KOPT-K1 (cell line): ENCODE measurements at regions not wholly inside any gene's neighbourhood (a gene's known extent, or its start where the extent isn't known, plus 50 kb on each side); places are given as distances from the start of the nearest gene placed in this dataset.
"Not testable (repeated sequence)": the region's sequence is repeated elsewhere in the genome, so short reads cannot be mapped to it uniquely, and the experiment has no call there.

ENCODE experiments used
- H3K27ac ChIP-seq: fragments of 200-600 bp; sonication (generic); 2 replicates; pipeline ENCODE4 v1.5.1; 2016; ENCODE audit warnings: antibody characterized with exemption, mild to moderate bottlenecking, low read depth, low read length; ENCODE audit not compliant: poor library complexity, severe bottlenecking
- H3K36me3 ChIP-seq: fragments of 200-600 bp; sonication (generic); 2 replicates; pipeline ENCODE4 v1.5.1; 2017; ENCODE audit warnings: antibody characterized with exemption, mild to moderate bottlenecking, low read length, moderate library complexity; ENCODE audit not compliant: insufficient read depth
- H3K9me3 ChIP-seq: fragments of 200-600 bp; sonication (generic); 2 replicates; pipeline ENCODE4 v1.5.1; 2017; ENCODE audit warnings: antibody characterized with exemption, low read length, mild to moderate bottlenecking; ENCODE audit not compliant: insufficient read depth, poor library complexity, severe bottlenecking

DNA sequence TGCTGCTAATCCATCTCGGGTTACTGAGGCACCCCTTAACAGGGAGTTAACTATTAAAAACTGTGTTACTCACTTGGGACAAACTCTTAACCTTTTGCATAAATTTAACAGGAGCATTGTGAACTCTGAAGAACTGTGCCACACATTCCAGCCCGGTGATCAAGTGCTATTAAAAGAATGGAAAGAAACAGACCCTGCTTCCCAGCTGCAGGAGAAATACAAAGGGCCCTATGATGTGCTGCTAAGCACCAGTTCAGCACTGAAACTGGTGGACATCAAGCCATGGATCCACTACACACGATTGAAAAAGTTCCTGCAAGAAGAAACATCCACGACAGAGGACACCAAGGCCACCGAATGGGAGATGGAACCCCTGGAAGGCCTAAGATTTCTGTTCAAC, 114.7 kb upstream of the PLCL2 start:
- H3K27ac ChIP-seq, result no peak overlapping the region
- H3K9me3 ChIP-seq, result no peaks in the 10 kb centered on the region
- H3K36me3 ChIP-seq, result no peaks in the 10 kb centered on the region

DNA sequence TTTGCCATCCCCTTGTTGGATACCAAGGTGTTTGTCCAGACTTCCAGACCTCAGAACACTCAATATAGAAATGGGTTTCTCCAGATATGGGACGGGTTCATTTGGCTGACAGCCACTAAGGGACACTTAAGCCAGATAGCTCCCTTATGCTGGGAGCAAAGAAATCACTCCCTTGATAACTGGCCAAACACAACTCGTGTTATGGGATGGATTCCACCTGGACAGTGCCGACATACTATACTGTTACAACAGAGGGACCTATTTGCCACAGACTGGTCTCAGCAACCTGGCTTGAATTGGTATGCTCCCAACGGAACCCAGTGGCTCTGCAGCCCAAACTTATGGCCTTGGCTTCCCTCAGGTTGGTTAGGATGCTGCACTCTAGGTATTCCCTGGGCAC, 114.0 kb upstream of the PLCL2 start:
- H3K9me3 ChIP-seq, result no peaks in the 10 kb centered on the region
- H3K36me3 ChIP-seq, result no peaks in the 10 kb centered on the region
- H3K27ac ChIP-seq, result no peak overlapping the region

DNA sequence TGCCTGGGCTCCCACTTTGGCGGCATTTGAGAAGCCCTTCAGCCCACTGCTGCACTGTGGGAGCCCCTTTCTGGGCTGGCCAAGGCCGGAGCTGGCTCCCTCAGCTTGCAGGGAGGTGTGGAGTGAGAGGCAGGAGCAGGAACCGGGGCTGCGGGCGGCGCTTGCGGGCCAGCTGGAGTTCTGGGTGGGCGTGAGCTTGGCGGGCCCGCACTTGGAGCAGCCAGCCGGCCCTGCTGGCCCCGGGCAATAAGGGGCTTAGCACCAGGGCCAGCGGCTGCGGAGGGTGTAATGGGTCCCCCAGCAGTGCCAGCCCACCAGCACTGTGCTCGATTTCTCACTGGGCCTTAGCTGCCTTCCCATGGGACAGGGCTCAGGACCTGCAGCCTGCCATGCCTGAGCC, 111.2 kb upstream of the PLCL2 start:
- not testable (repeated sequence) for H3K36me3 ChIP-seq, H3K9me3 ChIP-seq, H3K27ac ChIP-seq

DNA sequence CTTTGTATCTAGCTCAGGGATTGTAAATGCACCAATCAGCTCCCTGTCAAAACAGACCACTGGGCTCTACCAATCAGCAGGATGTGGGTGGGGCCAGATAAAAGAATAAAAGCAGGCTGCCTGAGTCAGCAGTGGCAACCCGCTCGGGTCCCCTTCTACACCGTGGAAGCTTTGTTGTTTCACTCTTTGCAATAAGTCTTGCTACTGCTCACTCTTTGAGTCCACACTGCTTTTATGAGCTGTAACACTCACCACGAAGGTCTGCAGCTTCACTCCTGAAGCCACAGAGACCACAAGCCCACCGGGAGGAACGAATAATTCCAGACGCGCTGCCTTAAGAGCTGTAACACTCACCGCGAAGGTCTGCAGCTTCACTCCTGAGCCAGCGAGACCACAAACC, 110.2 kb upstream of the PLCL2 start:
- not testable (repeated sequence) for H3K27ac ChIP-seq, H3K36me3 ChIP-seq

DNA sequence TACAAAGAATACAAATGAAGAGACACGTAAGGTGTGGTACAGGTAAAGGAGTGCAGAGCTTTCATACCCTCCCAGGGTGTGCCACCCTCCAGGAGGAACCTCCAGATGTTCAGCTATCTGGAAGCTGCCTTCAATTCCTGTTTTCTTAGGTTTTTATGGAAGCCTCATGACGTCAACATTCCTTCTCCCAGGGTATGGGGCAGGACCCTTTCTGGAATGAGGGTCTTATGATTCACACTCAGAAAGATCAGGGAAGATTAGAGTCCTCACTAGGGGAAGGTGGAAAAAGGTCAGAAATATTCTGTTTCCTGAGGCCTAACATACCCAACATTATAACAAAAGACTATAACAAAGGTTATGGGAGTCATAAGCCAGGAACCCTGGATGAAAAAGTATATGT, 99.8 kb upstream of the PLCL2 start:
- H3K27ac ChIP-seq, result no peak overlapping the region
- no peaks in the 10 kb centered on the region for H3K9me3 ChIP-seq
- H3K36me3 ChIP-seq, result no peaks in the 10 kb centered on the region

More for the DNA sequence above, 110.2 kb upstream of the PLCL2 start:
- H3K9me3 ChIP-seq, result not testable (repeated sequence)

DNA sequence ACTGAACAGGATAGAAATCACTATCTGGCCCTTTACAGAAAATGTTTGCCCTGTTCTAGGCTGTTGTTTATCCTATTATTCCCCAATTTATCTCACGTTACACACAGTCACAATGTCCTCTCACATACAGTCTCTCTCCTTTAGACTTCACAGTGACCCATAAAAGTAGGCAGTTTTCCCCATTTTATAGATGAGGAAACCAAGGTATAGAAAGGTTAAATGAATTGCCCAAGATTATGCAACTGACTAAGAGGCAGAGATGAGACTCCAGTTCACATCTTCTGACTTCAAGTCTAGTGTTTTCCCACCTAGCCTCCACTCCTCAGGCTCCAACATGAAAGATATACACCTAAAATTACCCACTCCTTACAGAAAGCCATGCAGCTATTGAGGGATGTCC, 99.3 kb upstream of the PLCL2 start:
- Histone ChIP-seq H3K36me3 (no peaks in the 10 kb centered on the region), H3K9me3 (no peaks in the 10 kb centered on the region), H3K27ac (no peak overlapping the region)

DNA sequence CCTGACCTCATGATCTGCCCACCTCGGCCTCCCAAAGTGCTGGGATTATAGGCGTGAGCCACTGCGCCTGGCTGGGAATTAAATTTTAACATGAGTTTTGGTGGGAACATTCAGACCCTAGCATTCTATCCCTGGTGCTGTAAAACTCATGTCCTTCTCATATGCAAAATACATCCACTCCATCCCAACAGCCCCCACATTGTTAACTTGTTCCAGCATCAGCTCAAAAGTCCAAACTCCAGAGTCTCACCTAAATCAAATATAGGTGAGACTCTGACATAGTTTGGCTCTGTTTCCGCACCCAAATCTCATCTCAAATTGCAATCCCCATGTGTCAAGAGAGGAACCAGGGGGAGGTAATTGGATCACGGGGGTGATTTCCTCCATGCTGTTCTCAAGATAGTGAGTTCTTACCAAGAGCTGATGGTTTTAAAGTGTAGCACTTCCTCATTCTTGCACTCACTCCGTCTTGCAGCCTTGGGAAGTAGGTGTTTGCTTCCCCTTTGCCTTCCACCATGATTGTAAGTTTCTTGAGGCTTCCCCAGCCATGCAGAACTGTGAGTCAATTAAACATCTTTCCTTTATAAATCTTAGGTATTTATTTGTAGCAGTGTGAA, 96.2 kb upstream of the PLCL2 start:
- H3K36me3 ChIP-seq, result no peaks in the 10 kb centered on the region
- no peaks in the 10 kb centered on the region for H3K9me3 ChIP-seq
- no peak overlapping the region for H3K27ac ChIP-seq

DNA sequence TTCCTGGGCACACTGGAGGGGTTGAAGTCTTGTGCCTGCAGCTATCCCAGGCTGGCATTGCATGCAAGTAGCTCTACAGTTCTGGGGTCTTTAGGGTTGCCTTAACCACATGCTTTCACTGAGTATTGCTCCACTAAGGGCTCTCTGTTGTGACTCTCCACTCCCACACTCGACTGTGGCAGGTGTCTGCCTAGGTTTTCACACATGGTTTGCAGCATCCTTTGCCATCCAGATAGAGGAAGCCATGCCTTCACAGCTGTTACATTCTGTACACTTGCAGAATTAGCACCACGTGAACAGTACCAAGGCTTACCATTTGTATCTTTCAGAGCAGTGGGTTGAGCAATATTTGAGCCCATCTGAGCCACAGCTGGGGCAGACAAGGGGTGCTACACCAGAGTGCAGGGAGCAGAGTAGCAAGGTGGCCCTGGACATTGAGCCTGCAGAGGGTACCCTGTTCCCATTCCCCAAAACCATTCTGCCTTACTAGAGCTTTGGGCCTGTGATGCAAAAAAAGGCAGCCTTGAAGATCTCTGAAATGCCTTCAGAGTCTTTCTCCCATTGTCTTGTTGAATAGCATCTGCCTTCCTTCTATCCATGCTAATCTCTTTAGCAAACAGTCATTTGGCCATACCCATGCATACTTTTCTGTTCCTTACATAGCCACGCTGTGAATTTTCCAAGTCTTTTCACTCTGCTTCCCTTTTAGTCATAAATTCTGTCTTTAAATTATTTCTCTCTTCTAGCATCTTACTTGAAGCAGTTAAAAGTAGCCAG, 95.2 kb upstream of the PLCL2 start:
- Histone ChIP-seq H3K36me3 (no peaks in the 10 kb centered on the region), H3K27ac (no peak overlapping the region), H3K9me3 (no peaks in the 10 kb centered on the region)

DNA sequence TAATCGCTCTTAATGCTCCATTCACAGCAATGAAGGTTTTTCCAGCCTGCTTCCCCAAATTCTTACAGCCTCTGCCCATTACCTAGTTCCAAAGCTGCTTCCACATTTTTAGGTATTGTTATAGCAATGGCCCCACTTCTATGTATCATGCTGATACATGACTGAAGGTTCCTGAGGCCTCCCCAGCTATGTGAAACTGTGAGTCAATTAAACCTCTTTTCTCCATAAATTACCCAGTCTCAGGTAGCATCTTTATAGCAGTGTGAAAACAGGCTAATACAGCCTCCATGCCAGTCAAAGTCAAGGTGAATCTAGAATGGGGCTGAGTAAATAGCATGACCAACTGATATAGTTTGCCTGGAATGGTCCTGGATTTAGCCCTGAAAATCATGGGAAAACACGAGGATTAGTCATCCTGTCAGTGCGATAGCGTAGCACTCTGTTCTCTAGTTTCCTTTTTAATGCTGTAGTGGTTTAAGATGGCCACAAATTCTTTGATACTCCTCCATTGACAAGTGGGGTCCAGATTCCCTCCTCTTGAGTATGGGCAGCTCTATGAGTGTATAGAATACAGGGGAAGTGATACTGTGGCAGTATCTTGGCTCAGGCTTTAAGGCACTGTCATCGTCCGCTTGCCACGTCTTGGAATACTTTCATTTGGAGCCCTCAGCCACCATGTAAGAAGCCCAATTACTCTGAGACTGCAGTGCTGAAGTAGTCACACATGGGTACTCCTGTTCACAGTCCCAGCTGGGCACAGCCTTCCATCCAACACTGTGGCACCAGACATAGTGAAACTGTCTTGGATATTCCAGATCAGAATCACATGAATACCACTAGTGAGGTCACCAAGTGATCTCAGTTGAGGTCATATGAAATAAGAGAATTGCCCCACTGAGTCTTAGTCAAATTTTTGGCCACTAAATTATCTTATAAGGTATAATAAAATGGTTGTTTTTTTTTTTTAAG, 94.0 kb upstream of the PLCL2 start:
- no peak overlapping the region for H3K27ac ChIP-seq

DNA sequence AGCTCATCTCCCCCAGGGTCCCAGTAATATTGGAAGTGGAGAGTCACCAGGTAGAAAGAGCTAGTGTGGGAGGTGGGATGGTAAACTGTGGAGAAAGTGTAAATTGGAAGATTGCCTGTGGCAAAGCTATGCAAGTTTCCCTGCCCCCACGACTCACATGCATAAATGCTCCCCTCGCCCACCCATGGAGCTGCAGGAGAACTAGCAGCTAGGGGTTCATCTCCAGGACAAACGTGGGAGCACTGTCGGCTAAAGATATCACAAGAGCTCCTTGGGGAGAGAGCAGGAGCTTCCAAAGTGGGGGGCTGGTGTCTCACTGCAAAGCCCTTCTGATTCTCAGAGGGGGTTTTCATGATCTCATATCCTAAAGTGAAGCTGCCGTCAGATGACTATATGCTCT, 91.4 kb upstream of the PLCL2 start:
- H3K27ac ChIP-seq, result no peak overlapping the region
- no peaks in the 10 kb centered on the region for H3K9me3 ChIP-seq
- no peaks in the 10 kb centered on the region for H3K36me3 ChIP-seq

More for the DNA sequence above, 94.0 kb upstream of the PLCL2 start:
- no peaks in the 10 kb centered on the region for H3K9me3 ChIP-seq
- H3K36me3 ChIP-seq, result no peaks in the 10 kb centered on the region

DNA sequence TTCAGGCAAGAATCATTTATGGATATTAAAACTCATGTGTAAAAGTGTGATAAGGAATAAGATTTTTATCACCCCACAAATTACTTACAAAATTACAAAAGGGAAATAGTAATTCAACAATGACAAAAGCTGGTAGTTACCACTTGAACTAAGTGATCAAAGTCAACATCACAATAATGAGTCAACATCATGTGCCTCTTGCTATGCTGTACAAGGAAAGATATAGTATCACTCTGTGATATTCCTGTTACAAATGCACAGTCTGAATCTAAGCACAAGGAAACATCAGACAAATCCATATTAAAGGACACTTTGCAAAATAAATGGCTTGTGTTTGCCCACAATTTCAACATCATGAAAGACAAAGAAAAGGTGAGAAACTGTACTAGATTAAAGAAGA, 90.5 kb upstream of the PLCL2 start:
- Histone ChIP-seq H3K9me3 (no peaks in the 10 kb centered on the region), H3K27ac (no peak overlapping the region), H3K36me3 (no peaks in the 10 kb centered on the region)

DNA sequence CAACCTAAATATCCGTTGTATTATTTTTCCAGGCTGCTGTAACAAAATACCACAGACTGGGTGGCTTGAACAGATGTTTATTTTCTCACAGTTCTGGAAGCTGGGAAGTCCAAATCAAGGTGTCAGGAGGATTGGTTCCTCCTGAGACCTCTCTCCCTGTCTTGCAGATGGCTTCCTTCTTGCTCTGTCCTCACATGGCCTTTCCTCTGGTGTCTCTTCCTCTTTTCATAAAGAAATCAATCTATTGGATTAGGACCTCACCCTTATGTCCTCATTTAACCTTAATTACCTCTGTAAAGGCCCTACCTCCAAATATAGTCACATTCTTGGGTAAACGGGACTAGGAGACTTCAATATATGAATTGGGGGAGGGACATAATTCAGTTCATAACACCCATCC, 89.2 kb upstream of the PLCL2 start:
- H3K36me3 ChIP-seq, result no peaks in the 10 kb centered on the region
- H3K9me3 ChIP-seq, result no peaks in the 10 kb centered on the region
- no peak overlapping the region for H3K27ac ChIP-seq

DNA sequence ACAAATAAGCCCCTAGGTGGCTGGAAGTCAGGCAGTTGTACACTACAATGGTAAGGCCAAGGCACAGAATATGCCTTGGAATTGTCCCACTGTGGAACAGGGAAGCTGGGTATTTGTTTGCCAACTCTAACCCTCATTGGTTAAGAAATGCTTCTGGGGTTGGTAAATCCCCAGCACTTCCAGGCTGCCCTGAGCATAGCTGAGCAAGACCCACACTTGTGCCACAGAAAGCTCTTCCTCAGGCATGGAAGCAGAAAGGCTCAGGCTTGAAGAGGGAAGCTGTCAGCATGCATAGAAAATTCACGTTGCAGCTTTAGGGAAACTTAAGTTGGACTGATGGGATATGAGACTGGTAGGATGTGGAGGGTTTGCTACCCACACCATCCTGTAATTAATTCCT, 86.9 kb upstream of the PLCL2 start:
- no peak overlapping the region for H3K27ac ChIP-seq
- H3K36me3 ChIP-seq, result no peaks in the 10 kb centered on the region
- H3K9me3 ChIP-seq, result no peaks in the 10 kb centered on the region

DNA sequence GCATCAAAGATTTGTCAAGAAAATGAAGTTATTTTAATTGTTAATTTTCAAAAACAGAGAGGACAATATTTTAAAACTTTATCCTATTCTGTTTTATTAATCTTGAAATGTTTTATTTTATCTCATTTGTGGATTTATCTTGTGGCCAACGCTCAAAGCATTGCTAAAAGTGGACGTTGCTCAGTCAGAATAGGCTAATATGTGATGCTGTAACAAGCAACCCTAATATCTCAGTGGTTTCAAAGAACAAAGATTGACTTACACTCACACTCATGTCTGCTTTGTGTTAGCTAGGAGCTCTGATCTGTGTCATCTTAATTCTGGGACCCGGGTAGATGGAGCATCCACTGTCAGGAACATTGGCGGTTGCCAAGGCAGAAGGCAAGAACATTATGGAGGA, 86.0 kb upstream of the PLCL2 start:
- Histone ChIP-seq H3K9me3 (no peaks in the 10 kb centered on the region), H3K27ac (no peak overlapping the region)

DNA sequence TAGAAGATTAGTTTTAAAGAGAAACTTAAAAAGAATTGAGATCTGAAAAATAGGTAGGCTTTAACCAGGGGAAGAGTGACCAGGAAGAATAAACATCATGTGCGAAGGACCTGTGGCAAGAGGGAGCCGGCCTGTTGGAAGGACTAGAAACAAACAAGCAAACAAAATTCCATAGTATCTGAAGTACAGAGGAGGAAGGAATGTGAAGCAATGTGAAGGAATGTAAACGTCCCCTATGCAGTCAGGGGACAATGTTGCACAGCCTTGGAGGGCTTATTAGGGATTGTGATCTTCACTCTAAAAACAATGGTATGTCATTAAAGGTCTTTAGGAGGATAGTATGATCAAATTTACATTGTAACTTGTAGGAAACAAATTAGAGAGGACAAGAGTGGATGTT, 84.4 kb upstream of the PLCL2 start:
- Histone ChIP-seq H3K36me3 (no peaks in the 10 kb centered on the region), H3K9me3 (no peaks in the 10 kb centered on the region), H3K27ac (no peak overlapping the region)

More for the DNA sequence above, 86.0 kb upstream of the PLCL2 start:
- no peaks in the 10 kb centered on the region for H3K36me3 ChIP-seq
